ENCODE measurements at regions not wholly inside any gene's neighbourhood (a gene's known extent, or its start where the extent isn't known, plus 50 kb on each side); places are given as distances from the start of the nearest gene placed in this dataset.

DNA sequence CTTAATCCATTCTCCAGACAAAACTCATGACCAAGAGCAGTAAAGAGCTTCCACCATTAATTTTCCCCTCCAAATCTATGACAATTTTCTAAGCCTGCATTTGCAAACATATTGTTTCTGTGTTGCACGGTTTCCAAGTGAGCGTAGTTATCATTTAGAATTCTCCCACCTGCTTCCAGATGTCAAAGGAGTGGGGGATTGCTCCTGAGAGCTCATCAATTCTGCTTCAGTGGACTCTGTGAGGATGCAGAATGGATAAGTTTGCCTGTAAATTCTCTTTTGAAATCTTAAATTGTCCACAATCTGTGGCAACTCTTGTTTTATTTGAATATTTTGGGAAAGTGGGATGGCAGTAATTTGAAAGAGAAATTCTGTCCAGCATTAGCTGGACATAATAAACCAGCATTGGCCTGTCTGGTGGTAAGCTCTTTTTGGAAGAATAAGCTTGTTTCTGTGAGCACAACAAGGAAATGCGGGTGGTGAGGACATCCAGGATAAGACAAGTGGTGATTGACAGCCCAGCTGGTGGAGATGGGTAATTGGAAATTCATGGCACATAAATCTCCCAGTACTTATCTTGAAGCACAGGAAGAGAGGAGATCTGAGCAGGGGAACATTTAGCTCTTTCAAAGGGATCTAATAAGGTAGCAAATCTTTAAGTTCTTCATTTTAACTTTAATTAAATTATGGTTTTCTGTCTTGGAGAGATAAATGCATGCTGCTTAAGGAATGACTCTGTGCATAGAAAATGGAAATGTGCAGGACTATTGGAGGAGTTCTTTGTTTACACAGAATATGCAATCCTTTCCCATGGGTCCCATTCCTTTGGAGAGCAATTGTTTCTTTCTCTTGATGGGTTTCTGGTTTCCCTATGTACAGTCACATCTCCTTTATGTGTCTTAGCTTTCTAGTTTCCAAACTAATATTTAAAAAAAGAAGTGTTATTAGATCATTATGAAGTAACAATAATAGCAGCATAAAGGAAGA, 73.2 kb downstream of the FAT3 start:
- Histone ChIP-seq H3K27ac (ENCODE audit: low read depth, low read length) (no peak overlapping the region), H3K27me3 (ENCODE audit: control insufficient read depth, insufficient read depth, low read length) (no peaks in the 10 kb centered on the region), H3K9me3 (ENCODE audit: control insufficient read depth, insufficient read depth, low read length) (no peaks in the 10 kb centered on the region), H3K4me3 (ENCODE audit: low read depth, low read length) (no peak overlapping the region)
- ChIA-PET POLR2A (no interaction called here), CTCF (no interaction called here)
- DNase-seq (ENCODE audit: low read depth, low spot score) = no peak
- TF ChIP-seq, protein P1, sequence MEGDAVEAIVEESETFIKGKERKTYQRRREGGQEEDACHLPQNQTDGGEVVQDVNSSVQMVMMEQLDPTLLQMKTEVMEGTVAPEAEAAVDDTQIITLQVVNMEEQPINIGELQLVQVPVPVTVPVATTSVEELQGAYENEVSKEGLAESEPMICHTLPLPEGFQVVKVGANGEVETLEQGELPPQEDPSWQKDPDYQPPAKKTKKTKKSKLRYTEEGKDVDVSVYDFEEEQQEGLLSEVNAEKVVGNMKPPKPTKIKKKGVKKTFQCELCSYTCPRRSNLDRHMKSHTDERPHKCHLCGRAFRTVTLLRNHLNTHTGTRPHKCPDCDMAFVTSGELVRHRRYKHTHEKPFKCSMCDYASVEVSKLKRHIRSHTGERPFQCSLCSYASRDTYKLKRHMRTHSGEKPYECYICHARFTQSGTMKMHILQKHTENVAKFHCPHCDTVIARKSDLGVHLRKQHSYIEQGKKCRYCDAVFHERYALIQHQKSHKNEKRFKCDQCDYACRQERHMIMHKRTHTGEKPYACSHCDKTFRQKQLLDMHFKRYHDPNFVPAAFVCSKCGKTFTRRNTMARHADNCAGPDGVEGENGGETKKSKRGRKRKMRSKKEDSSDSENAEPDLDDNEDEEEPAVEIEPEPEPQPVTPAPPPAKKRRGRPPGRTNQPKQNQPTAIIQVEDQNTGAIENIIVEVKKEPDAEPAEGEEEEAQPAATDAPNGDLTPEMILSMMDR (IDR thresholded peaks at IDR 0.05; ENCODE audit: low read depth, low read length) = no peak

DNA sequence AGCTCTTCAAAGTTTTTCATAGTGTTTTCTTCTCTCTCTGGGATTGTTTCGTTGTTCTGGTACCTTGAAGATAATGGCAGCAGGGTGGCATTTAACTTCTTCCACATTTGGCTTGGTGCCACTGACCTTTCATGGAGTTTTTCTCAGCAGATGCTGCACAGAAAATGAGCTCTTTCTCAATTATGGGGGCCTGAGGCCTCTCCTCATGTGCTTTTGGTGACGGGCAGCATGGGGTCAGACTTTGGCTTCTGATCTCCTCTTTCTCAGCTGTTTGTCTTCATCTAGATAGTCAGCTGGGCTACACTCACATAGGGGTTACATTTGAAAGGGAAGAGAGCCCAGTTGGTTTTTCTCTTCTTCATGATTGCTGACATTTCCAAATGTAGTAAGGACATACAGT, 76.3 kb downstream of the FAT3 start:
- TF ChIP-seq, protein P1 (IDR thresholded peaks at IDR 0.05; ENCODE audit: low read depth, low read length) = no peak
- CTCF ChIA-PET = interaction anchor here (0.6 kb wide), 1 partner anchor 114 kb away, joined by 4 read pairs; no protein-coding TSS in a partner anchor
- no peak overlapping the region for H3K27ac ChIP-seq (ENCODE audit: low read depth, low read length)
- no peaks in the 10 kb centered on the region for H3K27me3 ChIP-seq (ENCODE audit: control insufficient read depth, insufficient read depth, low read length)
- POLR2A ChIA-PET = no interaction called here
- no peak overlapping the region for H3K4me3 ChIP-seq (ENCODE audit: low read depth, low read length)
- H3K9me3 ChIP-seq (ENCODE audit: control insufficient read depth, insufficient read depth, low read length) = no peaks in the 10 kb centered on the region
- DNase-seq (ENCODE audit: low read depth, low spot score) = no peak

DNA sequence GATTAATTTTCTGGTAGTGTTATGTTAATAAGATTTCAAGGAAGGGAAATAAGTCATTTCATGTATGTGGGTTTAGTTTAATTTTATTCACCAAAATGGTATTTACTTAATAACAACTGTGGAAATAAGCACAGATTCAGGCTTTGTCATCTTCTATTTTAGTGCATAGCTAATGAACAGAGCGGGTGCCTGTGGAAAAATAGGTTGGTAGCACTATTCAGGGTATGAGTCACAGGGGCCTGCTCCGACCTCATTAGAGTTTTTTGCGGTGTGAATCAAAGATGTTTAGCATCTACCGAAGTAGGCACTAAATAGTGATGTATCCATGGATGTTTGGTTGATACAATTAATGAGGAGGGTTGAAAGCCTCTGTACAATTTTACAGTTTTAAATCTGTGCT, 78.2 kb downstream of the FAT3 start:
- Histone ChIP-seq H3K27ac (ENCODE audit: low read depth, low read length) (no peak overlapping the region), H3K9me3 (ENCODE audit: control insufficient read depth, insufficient read depth, low read length) (no peaks in the 10 kb centered on the region), H3K27me3 (ENCODE audit: control insufficient read depth, insufficient read depth, low read length) (no peaks in the 10 kb centered on the region), H3K4me3 (ENCODE audit: low read depth, low read length) (no peak overlapping the region)
- POLR2A ChIA-PET = no interaction called here
- TF ChIP-seq, protein P1 (IDR thresholded peaks at IDR 0.05; ENCODE audit: low read depth, low read length) = no peak
- CTCF ChIA-PET = no interaction called here
- DNase-seq (ENCODE audit: low read depth, low spot score) = no peak

DNA sequence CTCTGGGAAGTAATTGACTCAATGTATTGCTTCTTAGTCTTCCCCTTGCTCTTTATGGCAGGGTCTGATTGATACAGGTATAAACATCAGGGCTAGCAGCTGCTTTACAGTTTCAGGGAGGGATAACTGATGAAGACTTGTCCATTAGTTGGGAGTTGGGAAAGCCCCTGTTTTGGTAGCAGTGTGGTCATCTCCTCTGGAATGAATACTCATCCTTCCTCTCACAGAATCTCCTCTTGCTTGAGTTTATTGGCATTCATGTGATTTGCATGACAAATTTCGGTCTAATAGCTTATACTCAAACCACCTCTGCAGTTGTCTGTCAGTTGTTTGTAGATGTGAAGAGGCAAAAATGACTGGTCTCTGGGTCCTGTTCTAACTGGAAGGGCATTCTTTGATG, 79.7 kb downstream of the FAT3 start:
- TF ChIP-seq, protein P1 (IDR thresholded peaks at IDR 0.05; ENCODE audit: low read depth, low read length) = no peak
- ChIA-PET CTCF (no interaction called here), POLR2A (no interaction called here)
- no peaks in the 10 kb centered on the region for H3K9me3 ChIP-seq (ENCODE audit: control insufficient read depth, insufficient read depth, low read length)
- no peak overlapping the region for H3K27ac ChIP-seq (ENCODE audit: low read depth, low read length)
- H3K27me3 ChIP-seq (ENCODE audit: control insufficient read depth, insufficient read depth, low read length) = no peaks in the 10 kb centered on the region
- H3K4me3 ChIP-seq (ENCODE audit: low read depth, low read length) = no peak overlapping the region
- no peak for DNase-seq (ENCODE audit: low read depth, low spot score)

DNA sequence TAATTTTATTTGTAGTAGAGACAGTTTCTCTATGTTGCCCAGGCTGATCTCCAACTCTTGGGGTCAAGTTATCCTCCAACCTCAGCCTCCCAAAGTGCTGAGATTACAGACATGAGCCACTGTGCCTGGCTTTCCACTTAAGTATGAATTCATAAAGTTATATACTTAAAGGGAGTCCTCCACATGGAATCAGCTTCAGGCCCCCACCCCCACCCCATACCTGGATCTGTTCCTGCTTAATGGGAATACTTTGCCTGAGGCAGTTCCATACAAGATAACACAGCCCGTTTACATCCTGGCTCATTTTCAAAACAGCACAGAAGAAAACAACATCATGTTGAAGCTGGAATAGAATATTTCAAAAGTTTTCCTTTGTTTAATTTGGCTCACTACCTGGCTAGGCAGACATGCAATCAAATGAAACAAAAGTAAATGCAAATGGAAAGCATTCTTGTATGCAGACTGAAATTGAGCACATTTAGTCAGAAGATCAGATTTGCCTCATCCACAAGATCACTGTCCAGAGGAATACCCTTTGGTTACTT, 82.4 kb downstream of the FAT3 start:
- Histone ChIP-seq H3K4me3 (ENCODE audit: low read depth, low read length) (no peak overlapping the region), H3K27ac (ENCODE audit: low read depth, low read length) (no peak overlapping the region), H3K9me3 (ENCODE audit: control insufficient read depth, insufficient read depth, low read length) (no peaks in the 10 kb centered on the region), H3K27me3 (ENCODE audit: control insufficient read depth, insufficient read depth, low read length) (no peaks in the 10 kb centered on the region)
- TF ChIP-seq, protein P1 (IDR thresholded peaks at IDR 0.05; ENCODE audit: low read depth, low read length) = no peak
- CTCF ChIA-PET = no interaction called here
- no peak for DNase-seq (ENCODE audit: low read depth, low spot score)
- POLR2A ChIA-PET = interaction anchor here (0.8 kb wide), 1 partner anchor 23 kb away, joined by 3 read pairs; no protein-coding TSS in a partner anchor

All from AG04450 (cell line).